HepG2 (cell line): ENCODE measurements at regions not wholly inside any gene's neighbourhood (a gene's known extent, or its start where the extent isn't known, plus 50 kb on each side); places are given as distances from the start of the nearest gene placed in this dataset.

Experiments
- BRCA1 ChIP-seq: sonication (generic); formaldehyde crosslinking; IDR thresholded peaks from 2 replicates; pipeline ENCODE4 v1.4.0; 2020; ENCODE audit warnings: missing genetic modification reagents
- KDM6A ChIP-seq: IDR thresholded peaks from 2 replicates; pipeline ENCODE4 v1.6.1; 2016; ENCODE audit warnings: low read depth
- TCF7L2 ChIP-seq: IDR thresholded peaks from 2 replicates; pipeline ENCODE4 v1.6.1; 2011; ENCODE audit warnings: mild to moderate bottlenecking, low read depth, low read length, moderate library complexity
- ZNF24 ChIP-seq: fragments of 450-650 bp; IDR thresholded peaks from 2 replicates; pipeline ENCODE4 v1.6.1; 2017; ENCODE audit warnings: antibody characterized with exemption, mild to moderate bottlenecking
- ZNF329 ChIP-seq: sonication (generic); formaldehyde crosslinking; IDR thresholded peaks from 2 replicates; pipeline ENCODE4 v1.9.0; 2021; ENCODE audit warnings: low read depth, mild to moderate bottlenecking, missing genetic modification reagents
- ZNF431 ChIP-seq: sonication (generic); formaldehyde crosslinking; IDR thresholded peaks from 2 replicates; pipeline ENCODE4 v1.9.0; 2022; ENCODE audit warnings: missing genetic modification reagents, low read depth, mild to moderate bottlenecking, borderline replicate concordance
- ZNF557 ChIP-seq: sonication (generic); formaldehyde crosslinking; IDR thresholded peaks from 2 replicates; pipeline ENCODE4 v1.4.0; 2020; ENCODE audit warnings: missing genetic modification reagents
- ZNF567 ChIP-seq: sonication (generic); formaldehyde crosslinking; IDR thresholded peaks from 2 replicates; pipeline ENCODE4 v1.8.1; 2023; ENCODE audit warnings: mild to moderate bottlenecking, missing genetic modification reagents, borderline replicate concordance
- TF ChIP-seq, protein P1 (sequence below), 2 experiments: IDR thresholded peaks; 2 replicates each; pipeline ENCODE4 v1.6.1; 2011 to 2012; ENCODE audit warnings: low read length in 2 of 2, borderline replicate concordance in 1 of 2, low read depth in 1 of 2, mild to moderate bottlenecking in 1 of 2, moderate library complexity in 1 of 2
- TF ChIP-seq, protein P2 (sequence below): sonication (generic); formaldehyde crosslinking; IDR thresholded peaks from 2 replicates; pipeline ENCODE4 v1.5.0; 2020; ENCODE audit warnings: mild to moderate bottlenecking, missing genetic modification reagents, moderate library complexity
- TF ChIP-seq, protein P3 (sequence below): sonication (generic); formaldehyde crosslinking; conservative IDR thresholded peaks from 2 replicates; pipeline ENCODE4 v1.8.1; 2023; ENCODE audit warnings: missing genetic modification reagents

DNA sequence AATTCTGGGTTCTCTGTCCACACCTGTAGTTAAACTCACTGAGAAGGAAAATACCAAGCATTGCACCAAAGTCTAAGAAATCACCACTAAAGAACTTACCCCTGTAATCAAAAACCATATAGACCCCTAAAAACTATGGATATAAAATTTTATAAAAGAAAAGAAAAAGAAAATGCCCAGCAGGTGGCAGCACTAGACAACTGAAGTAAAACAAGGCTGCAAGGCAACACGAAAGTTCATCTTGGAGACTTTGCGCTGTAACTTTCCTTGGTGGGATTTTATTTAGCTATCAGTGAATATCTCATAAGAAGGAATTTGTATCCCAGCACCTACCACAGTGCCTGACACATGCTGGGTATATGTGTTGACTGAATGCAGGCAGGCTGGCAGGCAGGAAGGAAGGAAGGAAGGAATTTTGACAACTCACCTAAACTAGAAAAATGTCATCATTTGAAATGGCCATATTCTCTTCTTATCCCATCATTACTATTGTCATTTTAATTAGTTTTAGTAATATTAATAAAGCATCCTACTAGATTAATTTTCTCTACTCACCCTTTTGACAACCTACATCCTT, 68.2 kb upstream of the ETV6 start:
- TF ChIP-seq ZNF329 (CRISPR knock-in tag) (no peak), KDM6A (no peak), BRCA1 (CRISPR knock-in tag) (no peak), ZNF24 (no peak), ZNF557 (CRISPR knock-in tag) (no peak), ZNF567 (CRISPR knock-in tag) (no peak), TCF7L2 (no peak), ZNF431 (CRISPR knock-in tag) (no peak)
- TF ChIP-seq, protein P1, sequence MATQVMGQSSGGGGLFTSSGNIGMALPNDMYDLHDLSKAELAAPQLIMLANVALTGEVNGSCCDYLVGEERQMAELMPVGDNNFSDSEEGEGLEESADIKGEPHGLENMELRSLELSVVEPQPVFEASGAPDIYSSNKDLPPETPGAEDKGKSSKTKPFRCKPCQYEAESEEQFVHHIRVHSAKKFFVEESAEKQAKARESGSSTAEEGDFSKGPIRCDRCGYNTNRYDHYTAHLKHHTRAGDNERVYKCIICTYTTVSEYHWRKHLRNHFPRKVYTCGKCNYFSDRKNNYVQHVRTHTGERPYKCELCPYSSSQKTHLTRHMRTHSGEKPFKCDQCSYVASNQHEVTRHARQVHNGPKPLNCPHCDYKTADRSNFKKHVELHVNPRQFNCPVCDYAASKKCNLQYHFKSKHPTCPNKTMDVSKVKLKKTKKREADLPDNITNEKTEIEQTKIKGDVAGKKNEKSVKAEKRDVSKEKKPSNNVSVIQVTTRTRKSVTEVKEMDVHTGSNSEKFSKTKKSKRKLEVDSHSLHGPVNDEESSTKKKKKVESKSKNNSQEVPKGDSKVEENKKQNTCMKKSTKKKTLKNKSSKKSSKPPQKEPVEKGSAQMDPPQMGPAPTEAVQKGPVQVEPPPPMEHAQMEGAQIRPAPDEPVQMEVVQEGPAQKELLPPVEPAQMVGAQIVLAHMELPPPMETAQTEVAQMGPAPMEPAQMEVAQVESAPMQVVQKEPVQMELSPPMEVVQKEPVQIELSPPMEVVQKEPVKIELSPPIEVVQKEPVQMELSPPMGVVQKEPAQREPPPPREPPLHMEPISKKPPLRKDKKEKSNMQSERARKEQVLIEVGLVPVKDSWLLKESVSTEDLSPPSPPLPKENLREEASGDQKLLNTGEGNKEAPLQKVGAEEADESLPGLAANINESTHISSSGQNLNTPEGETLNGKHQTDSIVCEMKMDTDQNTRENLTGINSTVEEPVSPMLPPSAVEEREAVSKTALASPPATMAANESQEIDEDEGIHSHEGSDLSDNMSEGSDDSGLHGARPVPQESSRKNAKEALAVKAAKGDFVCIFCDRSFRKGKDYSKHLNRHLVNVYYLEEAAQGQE (IDR thresholded peaks at IDR 0.05; ENCODE audit: borderline replicate concordance in 1 of 2, low read depth in 1 of 2, low read length in 2 of 2) = no peak
- TF ChIP-seq, protein P2, sequence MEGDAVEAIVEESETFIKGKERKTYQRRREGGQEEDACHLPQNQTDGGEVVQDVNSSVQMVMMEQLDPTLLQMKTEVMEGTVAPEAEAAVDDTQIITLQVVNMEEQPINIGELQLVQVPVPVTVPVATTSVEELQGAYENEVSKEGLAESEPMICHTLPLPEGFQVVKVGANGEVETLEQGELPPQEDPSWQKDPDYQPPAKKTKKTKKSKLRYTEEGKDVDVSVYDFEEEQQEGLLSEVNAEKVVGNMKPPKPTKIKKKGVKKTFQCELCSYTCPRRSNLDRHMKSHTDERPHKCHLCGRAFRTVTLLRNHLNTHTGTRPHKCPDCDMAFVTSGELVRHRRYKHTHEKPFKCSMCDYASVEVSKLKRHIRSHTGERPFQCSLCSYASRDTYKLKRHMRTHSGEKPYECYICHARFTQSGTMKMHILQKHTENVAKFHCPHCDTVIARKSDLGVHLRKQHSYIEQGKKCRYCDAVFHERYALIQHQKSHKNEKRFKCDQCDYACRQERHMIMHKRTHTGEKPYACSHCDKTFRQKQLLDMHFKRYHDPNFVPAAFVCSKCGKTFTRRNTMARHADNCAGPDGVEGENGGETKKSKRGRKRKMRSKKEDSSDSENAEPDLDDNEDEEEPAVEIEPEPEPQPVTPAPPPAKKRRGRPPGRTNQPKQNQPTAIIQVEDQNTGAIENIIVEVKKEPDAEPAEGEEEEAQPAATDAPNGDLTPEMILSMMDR (CRISPR knock-in tag) = peak; percentile 59
- TF ChIP-seq, protein P3, sequence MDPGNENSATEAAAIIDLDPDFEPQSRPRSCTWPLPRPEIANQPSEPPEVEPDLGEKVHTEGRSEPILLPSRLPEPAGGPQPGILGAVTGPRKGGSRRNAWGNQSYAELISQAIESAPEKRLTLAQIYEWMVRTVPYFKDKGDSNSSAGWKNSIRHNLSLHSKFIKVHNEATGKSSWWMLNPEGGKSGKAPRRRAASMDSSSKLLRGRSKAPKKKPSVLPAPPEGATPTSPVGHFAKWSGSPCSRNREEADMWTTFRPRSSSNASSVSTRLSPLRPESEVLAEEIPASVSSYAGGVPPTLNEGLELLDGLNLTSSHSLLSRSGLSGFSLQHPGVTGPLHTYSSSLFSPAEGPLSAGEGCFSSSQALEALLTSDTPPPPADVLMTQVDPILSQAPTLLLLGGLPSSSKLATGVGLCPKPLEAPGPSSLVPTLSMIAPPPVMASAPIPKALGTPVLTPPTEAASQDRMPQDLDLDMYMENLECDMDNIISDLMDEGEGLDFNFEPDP (CRISPR knock-in tag) = no peak
